Lower leg skin (tissue), 4 donors: ENCODE measurements at regions not wholly inside any gene's neighbourhood (a gene's known extent, or its start where the extent isn't known, plus 50 kb on each side); places are given as distances from the start of the nearest gene placed in this dataset.

Experiments
- DNase-seq, 2 donors: peaks; one replicate each; pipeline ENCODE4 v3.0.0-alpha.2; 2019; ENCODE audit warnings: low spot score in 2 of 2
- H3K4me3 ChIP-seq: fragments of 200-600 bp; sonication (generic); 2 replicates; pipeline ENCODE4 v1.5.1; 2017; ENCODE audit warnings: mild to moderate bottlenecking, low read depth; ENCODE audit not compliant: poor library complexity, severe bottlenecking
- CTCF ChIP-seq, 3 donors: fragments of 450-650 bp; IDR thresholded peaks; one replicate each; pipeline ENCODE4 v1.5.1; 2016; ENCODE audit warnings: antibody characterized with exemption in 3 of 3, mild to moderate bottlenecking in 3 of 3, moderate library complexity in 2 of 3
- POLR2A ChIP-seq, 2 donors: fragments of 450-650 bp; IDR thresholded peaks; one replicate each; pipeline ENCODE4 v1.6.1; 2016 to 2017; ENCODE audit warnings: antibody characterized with exemption in 2 of 2, mild to moderate bottlenecking in 1 of 2, moderate library complexity in 1 of 2
- WGBS, 2 donors: methylation state at CpG; one replicate each; pipeline ENCODE4 v1.1.5; 2018; 5-methylcytosine and 5-hydroxymethylcytosine counted together
- intact Hi-C: fragments of 100-400 bp; cut with DNase I; formaldehyde crosslinking; loops from one replicate; pipeline ENCODE4 v1.15.0; 2023; ENCODE audit warnings: low total_unique reads

GRCh38 chr20:55714082-55714481, 291.2 kb downstream of the CBLN4 start:
- TF ChIP-seq CTCF (IDR thresholded peaks at IDR 0.05) = no peak
- TF ChIP-seq POLR2A (IDR thresholded peaks at IDR 0.05) = no peak
- no peak overlapping the region for H3K4me3 ChIP-seq
- DNase-seq = no peak
- intact Hi-C loops = no loop called here

GRCh38 chr20:55704458-55704857, 300.9 kb downstream of the CBLN4 start:
- TF ChIP-seq POLR2A (IDR thresholded peaks at IDR 0.05) (no peak), CTCF (IDR thresholded peaks at IDR 0.05) (no peak)

GRCh38 chr20:55701467-55701866, 303.9 kb downstream of the CBLN4 start:
- no peak for DNase-seq
- intact Hi-C loops = loop anchor here (10.0 kb wide), 1 partner anchor 57 kb away; no protein-coding TSS in a partner anchor
- TF ChIP-seq POLR2A (IDR thresholded peaks at IDR 0.05) (no peak), CTCF (IDR thresholded peaks at IDR 0.05) (no peak)
- H3K4me3 ChIP-seq = no peak overlapping the region
- WGBS, 2 donors = 76 to 85% methylated on average over 3 of the region's 3 CpGs

More at GRCh38 chr20:55704458-55704857, 300.9 kb downstream of the CBLN4 start:
- 33 to 54% methylated on average over 3 of the region's 3 CpGs for WGBS, 2 donors
- intact Hi-C loops = loop anchor here (10.0 kb wide), 1 partner anchor 60 kb away; no protein-coding TSS in a partner anchor
- DNase-seq = no peak
- H3K4me3 ChIP-seq = no peak overlapping the region

GRCh38 chr20:55696520-55696919, 308.8 kb downstream of the CBLN4 start:
- no peak for TF ChIP-seq CTCF (IDR thresholded peaks at IDR 0.05)
- no peak for DNase-seq
- H3K4me3 ChIP-seq = no peak overlapping the region
- intact Hi-C loops = no loop called here
- 71 to 80% methylated on average over 1 of the region's 1 CpG for WGBS, 2 donors

GRCh38 chr20:55693641-55694040, 311.7 kb downstream of the CBLN4 start:
- no peak for TF ChIP-seq POLR2A (IDR thresholded peaks at IDR 0.05)
- TF ChIP-seq CTCF (IDR thresholded peaks at IDR 0.05) = no peak
- intact Hi-C loops = no loop called here
- no peak overlapping the region for H3K4me3 ChIP-seq
- no peak for DNase-seq
- WGBS, 2 donors = 62 to 66% methylated on average over 5 of the region's 5 CpGs

- no peak for DNase-seq
- intact Hi-C loops = no loop called here
- 82% methylated on average over 8 of the region's 8 CpGs for WGBS, 2 donors
- TF ChIP-seq POLR2A (IDR thresholded peaks at IDR 0.05) (no peak), CTCF (IDR thresholded peaks at IDR 0.05) (no peak)
- no peak overlapping the region for H3K4me3 ChIP-seq
Observed at GRCh38 chr20:55685841-55686240, 319.5 kb downstream of the CBLN4 start.
